HL-60 (cell line): ENCODE measurements at regions not wholly inside any gene's neighbourhood (a gene's known extent, or its start where the extent isn't known, plus 50 kb on each side); places are given as distances from the start of the nearest gene placed in this dataset.
A peak's percentile ranks its signal among the peaks of the same experiment; 100 is the strongest.

Source experiments
- DNase-seq, 2 experiments: peaks; one replicate each; pipeline ENCODE4 v3.0.0-alpha.2; 2010 to 2020; ENCODE audit warnings: low read depth in 1 of 2, low spot score in 1 of 2
- H3K27ac ChIP-seq: fragments of 250-450 bp; sonication (Bioruptor Pico); replicated peaks from 2 replicates; pipeline ENCODE4 v1.5.1; 2020; ENCODE audit warnings: mild to moderate bottlenecking, moderate library complexity
- H3K27me3 ChIP-seq: fragments of 250-450 bp; sonication (Bioruptor Pico); 2 replicates; pipeline ENCODE4 v1.5.1; 2021; ENCODE audit warnings: mild to moderate bottlenecking, moderate library complexity; ENCODE audit not compliant: insufficient read depth, poor library complexity, severe bottlenecking
- H3K4me3 ChIP-seq: replicated peaks from 2 replicates; pipeline ENCODE4 v1.5.1; 2011; ENCODE audit warnings: mild to moderate bottlenecking, control low read depth, low read length; ENCODE audit not compliant: insufficient read depth
- CTCF ChIP-seq: IDR thresholded peaks from one replicate; pipeline ENCODE4 v1.5.1; 2011; ENCODE audit warnings: low read length, control low read depth, inconsistent platforms; ENCODE audit not compliant: insufficient read depth
- GABPA ChIP-seq: IDR thresholded peaks from 2 replicates; pipeline ENCODE4 v1.6.1; 2012; ENCODE audit warnings: low read depth
- POLR2AphosphoS5 ChIP-seq: IDR thresholded peaks from 2 replicates; pipeline ENCODE4 v1.6.1; 2012; ENCODE audit warnings: low read depth
- REST ChIP-seq: IDR thresholded peaks from 2 replicates; pipeline ENCODE4 v1.6.1; 2012; ENCODE audit warnings: low read depth; ENCODE audit not compliant: insufficient replicate concordance
- SPI1 ChIP-seq: IDR thresholded peaks from 2 replicates; pipeline ENCODE4 v1.6.1; 2012; ENCODE audit warnings: low read depth, mild to moderate bottlenecking, borderline replicate concordance

GRCh38 chr18:46393230-46393629, 263.8 kb downstream of the LOXHD1 start:
- TF ChIP-seq REST (no peak), POLR2AphosphoS5 (no peak), GABPA (no peak), CTCF (peak; percentile 17)
- no peak overlapping the region for H3K4me3 ChIP-seq
- no peak for DNase-seq
- no peaks in the 10 kb centered on the region for H3K27me3 ChIP-seq
- no peak overlapping the region for H3K27ac ChIP-seq

GRCh38 chr18:46393961-46394360, 263.1 kb downstream of the LOXHD1 start:
- Histone ChIP-seq H3K27ac (no peak overlapping the region), H3K27me3 (no peaks in the 10 kb centered on the region)

GRCh38 chr18:46395795-46396194, 261.2 kb downstream of the LOXHD1 start:
- no peak for TF ChIP-seq POLR2AphosphoS5
- TF ChIP-seq SPI1 = no peak
- no peak for TF ChIP-seq CTCF
- TF ChIP-seq REST = no peak
- no peak for TF ChIP-seq GABPA
- H3K27ac ChIP-seq = no peak overlapping the region
- no peaks in the 10 kb centered on the region for H3K27me3 ChIP-seq
- H3K4me3 ChIP-seq = no peak overlapping the region
- DNase-seq = no peak

More at GRCh38 chr18:46393961-46394360, 263.1 kb downstream of the LOXHD1 start:
- TF ChIP-seq GABPA (no peak), CTCF (no peak), REST (no peak), POLR2AphosphoS5 (no peak), SPI1 (no peak)
- no peak for DNase-seq
- no peak overlapping the region for H3K4me3 ChIP-seq
